HG03280 (cell line): ENCODE measurements at regions not wholly inside any gene's neighbourhood (a gene's known extent, or its start where the extent isn't known, plus 50 kb on each side); places are given as distances from the start of the nearest gene placed in this dataset.
A peak's percentile ranks its signal among the peaks of the same experiment; 100 is the strongest.

ENCODE experiments used
- ATAC-seq: cut with Tn5 transposase; IDR thresholded peaks from one replicate; pipeline ENCODE4 v1.9.1; 2021; ENCODE audit warnings: mild to moderate bottlenecking, moderate library complexity; ENCODE audit not compliant: unreplicated experiment

- no peak for ATAC-seq
Observed at GRCh38 chr13:105219651-105220050, 1315.8 kb downstream of the EFNB2 start.

GRCh38 chr13:105213512-105213911, 1322.0 kb downstream of the EFNB2 start:
- no peak for ATAC-seq

- ATAC-seq = no peak
Observed at GRCh38 chr13:105207572-105208293, 1327.7 kb downstream of the EFNB2 start.

GRCh38 chr13:105202354-105202753, 1333.1 kb downstream of the EFNB2 start:
- ATAC-seq = no peak

- ATAC-seq = no peak
Observed at GRCh38 chr13:105201351-105201750, 1334.1 kb downstream of the EFNB2 start.

GRCh38 chr13:105200181-105200580, 1335.3 kb downstream of the EFNB2 start:
- ATAC-seq = no peak

GRCh38 chr13:105196052-105196451, 1339.4 kb downstream of the EFNB2 start:
- no peak for ATAC-seq

GRCh38 chr13:105193026-105193425, 1342.4 kb downstream of the EFNB2 start:
- no peak for ATAC-seq

- ATAC-seq = no peak
Observed at GRCh38 chr13:105184201-105184600, 1351.3 kb downstream of the EFNB2 start.

- no peak for ATAC-seq
Observed at GRCh38 chr13:105177265-105177900, 1358.1 kb downstream of the EFNB2 start.

GRCh38 chr13:105170438-105170837, 1365.0 kb downstream of the EFNB2 start:
- ATAC-seq = no peak

- no peak for ATAC-seq
Observed at GRCh38 chr13:105168295-105168694, 1367.2 kb downstream of the EFNB2 start.

- ATAC-seq = no peak
Observed at GRCh38 chr13:105167385-105167784, 1368.1 kb downstream of the EFNB2 start.

GRCh38 chr13:105165449-105166125, 1369.9 kb downstream of the EFNB2 start:
- ATAC-seq = peak; percentile 62

- no peak for ATAC-seq
Observed at GRCh38 chr13:105159841-105160240, 1375.6 kb downstream of the EFNB2 start.

GRCh38 chr13:105153611-105154010, 1381.9 kb downstream of the EFNB2 start:
- ATAC-seq = no peak

- ATAC-seq = no peak
Observed at GRCh38 chr13:105151639-105152038, 1383.8 kb downstream of the EFNB2 start.

- ATAC-seq = no peak
Observed at GRCh38 chr13:105147461-105147860, 1388.0 kb downstream of the EFNB2 start.

GRCh38 chr13:105144936-105145335, 1390.5 kb downstream of the EFNB2 start:
- ATAC-seq = no peak

- no peak for ATAC-seq
Observed at GRCh38 chr13:105144020-105144419, 1391.4 kb downstream of the EFNB2 start.

- no peak for ATAC-seq
Observed at GRCh38 chr13:105142556-105142955, 1392.9 kb downstream of the EFNB2 start.
